GM06990 (cell line): ENCODE measurements at regions not wholly inside any gene's neighbourhood (a gene's known extent, or its start where the extent isn't known, plus 50 kb on each side); places are given as distances from the start of the nearest gene placed in this dataset.

Source experiments
- DNase-seq: peaks from one replicate; pipeline ENCODE4 v3.0.0-alpha.2; 2011; ENCODE audit not compliant: insufficient read length; ENCODE audit errors: extremely low read depth
- H3K27me3 ChIP-seq: replicated peaks from 2 replicates; pipeline ENCODE4 v1.6.0; 2011; ENCODE audit warnings: low read length; ENCODE audit not compliant: control insufficient read depth, insufficient read depth
- H3K36me3 ChIP-seq: 2 replicates; pipeline ENCODE4 v1.5.1; 2011; ENCODE audit warnings: low read length; ENCODE audit not compliant: control insufficient read depth, insufficient read depth
- H3K4me3 ChIP-seq: replicated peaks from 2 replicates; pipeline ENCODE4 v1.5.1; 2011; ENCODE audit warnings: low read depth, mild to moderate bottlenecking, control low read depth, low read length
- CTCF ChIP-seq: IDR thresholded peaks from 2 replicates; pipeline ENCODE4 v1.5.1; 2011; ENCODE audit warnings: low read length, control low read depth, mild to moderate bottlenecking, inconsistent platforms; ENCODE audit not compliant: insufficient read depth, poor library complexity, severe bottlenecking

GRCh38 chr1:11397151-11397901 is 81.6 kb upstream of the DISP3 start:
- no peak for TF ChIP-seq CTCF

GRCh38 chr1:11399250-11399649 is 79.7 kb upstream of the DISP3 start:
- Histone ChIP-seq H3K27me3 (no peaks in the 10 kb centered on the region; the same call in 1 of the 2 replicates), H3K36me3 (no peaks in the 10 kb centered on the region), H3K4me3 (no peak overlapping the region)
- no peak for TF ChIP-seq CTCF
- no peak for DNase-seq

More at GRCh38 chr1:11397151-11397901, 81.6 kb upstream of the DISP3 start:
- no peak overlapping the region for H3K4me3 ChIP-seq
- no peaks in the 10 kb centered on the region for H3K36me3 ChIP-seq
- H3K27me3 ChIP-seq, result no peaks in the 10 kb centered on the region; the same call in 1 of the 2 replicates
- no peak for DNase-seq

DNA sequence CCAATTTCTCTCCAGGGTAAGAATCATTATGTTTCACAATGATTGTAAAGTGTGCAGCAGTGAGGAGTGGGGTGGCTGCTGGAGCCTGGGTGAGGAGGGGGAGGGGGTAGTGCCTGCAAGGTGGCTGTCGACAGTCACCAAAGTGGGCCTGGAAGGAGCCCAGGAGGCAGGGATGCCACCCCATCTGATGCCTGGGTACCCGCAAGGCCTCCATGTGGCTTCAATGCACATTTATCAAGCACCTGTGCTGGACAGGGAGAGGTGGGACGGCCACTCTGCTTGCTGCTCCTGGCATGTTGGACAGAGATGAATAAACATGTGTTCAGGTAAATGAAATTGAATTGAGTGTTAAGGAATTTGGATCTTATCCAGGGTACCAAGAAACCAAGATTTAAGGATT is 78.8 kb upstream of the DISP3 start:
- no peak for DNase-seq
- no peaks in the 10 kb centered on the region; the same call in 1 of the 2 replicates for H3K27me3 ChIP-seq
- H3K36me3 ChIP-seq, result no peaks in the 10 kb centered on the region
- no peak for TF ChIP-seq CTCF
- no peak overlapping the region for H3K4me3 ChIP-seq

GRCh38 chr1:11400567-11400966 is 78.4 kb upstream of the DISP3 start:
- Histone ChIP-seq H3K4me3 (no peak overlapping the region), H3K27me3 (no peaks in the 10 kb centered on the region; the same call in 1 of the 2 replicates), H3K36me3 (no peaks in the 10 kb centered on the region)
- DNase-seq, result no peak
- TF ChIP-seq CTCF, result no peak

GRCh38 chr1:11406845-11407244 is 72.1 kb upstream of the DISP3 start:
- Histone ChIP-seq H3K4me3 (no peak overlapping the region), H3K27me3 (no peaks in the 10 kb centered on the region), H3K36me3 (no peaks in the 10 kb centered on the region)
- DNase-seq, result no peak
- no peak for TF ChIP-seq CTCF
